ENCODE measurements at regions not wholly inside any gene's neighbourhood (a gene's known extent, or its start where the extent isn't known, plus 50 kb on each side); places are given as distances from the start of the nearest gene placed in this dataset.

DNA sequence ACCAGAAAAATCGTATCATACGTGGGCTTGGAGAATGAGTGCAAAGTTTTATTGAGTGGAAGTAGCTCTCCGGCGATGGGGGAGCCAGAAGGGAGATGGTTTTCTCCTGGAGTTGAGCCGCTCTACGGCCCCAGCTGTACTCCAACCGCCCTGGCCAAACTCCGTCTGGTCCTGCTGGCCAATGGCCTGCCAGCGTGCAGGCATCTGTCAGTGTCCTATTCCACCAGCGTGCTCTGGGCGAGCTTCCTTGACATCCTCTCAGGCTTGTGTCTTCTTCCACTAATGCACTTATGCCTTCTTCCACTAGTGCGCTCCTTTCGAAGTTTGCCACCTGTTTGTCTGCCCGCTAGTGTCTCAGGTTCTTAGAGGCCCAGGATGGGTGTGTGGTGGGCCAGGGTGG, 345.5 kb upstream of the CDH19 start:
- no peak for TF ChIP-seq POLR2A (IDR thresholded peaks at IDR 0.05)
- no peak for TF ChIP-seq CTCF (IDR thresholded peaks at IDR 0.05 in 4 of 5, conservative IDR thresholded peaks at IDR 0.05 in 1 of 5)

Measured in gastrocnemius medialis (tissue), 4 donors.